Stimulated activated CD8-positive, alpha-beta memory T cell treated with anti-CD3 and anti-CD28 coated beads, Interleukin-12 subunit alpha, Interleukin-12 subunit beta, amount 100 ng/mL, for 24 hours (primary cell): ENCODE measurements at regions not wholly inside any gene's neighbourhood (a gene's known extent, or its start where the extent isn't known, plus 50 kb on each side); places are given as distances from the start of the nearest gene placed in this dataset.

Experiments used
- DNase-seq: peaks from one replicate; pipeline ENCODE4 v3.0.0-alpha.2; 2020; ENCODE audit errors: extremely low read depth

- DNase-seq = no peak
These were observed 535.9 kb upstream of the VRK2 start for GRCh38 chr2:57510704-57511103.

- no peak for DNase-seq
These were observed 531.2 kb upstream of the VRK2 start for GRCh38 chr2:57515366-57515765.

GRCh38 chr2:57516698-57517340 is 529.8 kb upstream of the VRK2 start:
- DNase-seq = no peak

GRCh38 chr2:57523304-57523703 is 523.3 kb upstream of the VRK2 start:
- DNase-seq = no peak

GRCh38 chr2:57527685-57528084 is 518.9 kb upstream of the VRK2 start:
- no peak for DNase-seq

- DNase-seq = no peak
These were observed 518.1 kb upstream of the VRK2 start for GRCh38 chr2:57528499-57528898.

GRCh38 chr2:57534358-57534757 is 512.2 kb upstream of the VRK2 start:
- no peak for DNase-seq

- DNase-seq = no peak
These were observed 509.9 kb upstream of the VRK2 start for GRCh38 chr2:57536535-57537231.

- no peak for DNase-seq
These were observed 506.8 kb upstream of the VRK2 start for GRCh38 chr2:57539761-57540160.

GRCh38 chr2:57542081-57542480 is 504.5 kb upstream of the VRK2 start:
- DNase-seq = no peak

GRCh38 chr2:57543211-57543610 is 503.4 kb upstream of the VRK2 start:
- DNase-seq = no peak

- no peak for DNase-seq
These were observed 502.0 kb upstream of the VRK2 start for GRCh38 chr2:57544624-57545023.

GRCh38 chr2:57546478-57546877 is 500.1 kb upstream of the VRK2 start:
- no peak for DNase-seq

- DNase-seq = no peak
These were observed 496.9 kb upstream of the VRK2 start for GRCh38 chr2:57549642-57550102.

- DNase-seq = no peak
These were observed 495.7 kb upstream of the VRK2 start for GRCh38 chr2:57550912-57551311.

- no peak for DNase-seq
These were observed 493.7 kb upstream of the VRK2 start for GRCh38 chr2:57552885-57553284.

GRCh38 chr2:57554348-57554747 is 492.3 kb upstream of the VRK2 start:
- DNase-seq = no peak

GRCh38 chr2:57558312-57558711 is 488.3 kb upstream of the VRK2 start:
- no peak for DNase-seq

- DNase-seq = no peak
These were observed 484.1 kb upstream of the VRK2 start for GRCh38 chr2:57562495-57562894.

GRCh38 chr2:57563015-57563414 is 483.6 kb upstream of the VRK2 start:
- no peak for DNase-seq

- no peak for DNase-seq
These were observed 479.4 kb upstream of the VRK2 start for GRCh38 chr2:57567245-57567644.

- no peak for DNase-seq
These were observed 477.2 kb upstream of the VRK2 start for GRCh38 chr2:57569396-57569795.

GRCh38 chr2:57570961-57571360 is 475.6 kb upstream of the VRK2 start:
- DNase-seq = no peak
